Astrocyte (in vitro differentiated cells and primary cell): ENCODE measurements at regions not wholly inside any gene's neighbourhood (a gene's known extent, or its start where the extent isn't known, plus 50 kb on each side); places are given as distances from the start of the nearest gene placed in this dataset.

ENCODE experiments used
- DNase-seq: peaks from one replicate; pipeline ENCODE4 v3.0.0-alpha.2; 2010; ENCODE audit warnings: low read depth
- FAIRE-seq: peaks from 2 replicates; lab custom pipeline; 2011; peaks lifted over from hg19 to GRCh38; lab: Jason Lieb, UNC
- H2AFZ ChIP-seq: 2 replicates; pipeline ENCODE4 v1.6.0; 2012; ENCODE audit warnings: low read depth, low read length, inconsistent platforms
- H3K27ac ChIP-seq: 2 replicates; pipeline ENCODE4 v1.5.1; 2011; ENCODE audit warnings: low read depth, low read length, inconsistent platforms
- H3K27me3 ChIP-seq: 2 replicates; pipeline ENCODE4 v1.6.0; 2011; ENCODE audit warnings: low read length, inconsistent platforms; ENCODE audit not compliant: insufficient read depth
- H3K36me3 ChIP-seq: 2 replicates; pipeline ENCODE4 v1.5.1; 2011; ENCODE audit warnings: low read length, inconsistent platforms; ENCODE audit not compliant: insufficient read depth
- H3K4me1 ChIP-seq: 2 replicates; pipeline ENCODE4 v1.5.1; 2011; ENCODE audit warnings: low read length, inconsistent platforms; ENCODE audit not compliant: insufficient read depth
- H3K4me2 ChIP-seq: 2 replicates; pipeline ENCODE4 v1.6.0; 2012; ENCODE audit warnings: low read length, inconsistent platforms
- H3K4me3 ChIP-seq: 2 replicates; pipeline ENCODE4 v1.5.1; 2011; ENCODE audit warnings: low read depth, mild to moderate bottlenecking, low read length, inconsistent platforms; ENCODE audit not compliant: insufficient read depth
- H3K79me2 ChIP-seq: 2 replicates; pipeline ENCODE4 v1.6.0; 2012; ENCODE audit warnings: mild to moderate bottlenecking, low read length, inconsistent platforms; ENCODE audit not compliant: insufficient read depth
- H3K9ac ChIP-seq: 2 replicates; pipeline ENCODE4 v1.6.0; 2012; ENCODE audit warnings: mild to moderate bottlenecking, low read length, inconsistent platforms
- H3K9me3 ChIP-seq: 2 replicates; pipeline ENCODE4 v1.5.1; 2012; ENCODE audit warnings: low read depth, mild to moderate bottlenecking, low read length, inconsistent platforms; ENCODE audit not compliant: insufficient read depth
- H4K20me1 ChIP-seq: 2 replicates; pipeline ENCODE4 v1.6.0; 2012; ENCODE audit warnings: low read length, inconsistent platforms; ENCODE audit not compliant: insufficient read depth
- H3K27ac Mint-ChIP-seq: one replicate; pipeline ENCODE4 v1.8.0; 2021; ENCODE audit warnings: mild to moderate bottlenecking, mixed read lengths; ENCODE audit not compliant: unreplicated experiment
- H3K27me3 Mint-ChIP-seq: one replicate; pipeline ENCODE4 v1.8.0; 2021; ENCODE audit warnings: low read depth, mixed read lengths; ENCODE audit not compliant: unreplicated experiment
- H3K36me3 Mint-ChIP-seq: one replicate; pipeline ENCODE4 v1.8.0; 2021; ENCODE audit warnings: low read depth, mixed read lengths; ENCODE audit not compliant: unreplicated experiment
- H3K4me1 Mint-ChIP-seq: one replicate; pipeline ENCODE4 v1.8.0; 2021; ENCODE audit warnings: low read depth, mixed read lengths; ENCODE audit not compliant: unreplicated experiment
- H3K4me3 Mint-ChIP-seq: one replicate; pipeline ENCODE4 v1.8.0; 2021; ENCODE audit warnings: mild to moderate bottlenecking, moderate library complexity, mixed read lengths; ENCODE audit not compliant: unreplicated experiment
- H3K9me3 Mint-ChIP-seq: one replicate; pipeline ENCODE4 v1.8.0; 2021; ENCODE audit warnings: mild to moderate bottlenecking, mixed read lengths; ENCODE audit not compliant: unreplicated experiment
- EZH2 ChIP-seq: IDR thresholded peaks from 2 replicates; pipeline ENCODE4 v1.6.1; 2012; ENCODE audit warnings: mild to moderate bottlenecking, low read length, inconsistent platforms; ENCODE audit not compliant: insufficient read depth
- TF ChIP-seq, protein P1 (sequence below): IDR thresholded peaks from 2 replicates; pipeline ENCODE4 v1.5.1; 2011; ENCODE audit warnings: low read depth, mild to moderate bottlenecking, inconsistent platforms, low read length, moderate library complexity; ENCODE audit not compliant: insufficient read depth

DNA sequence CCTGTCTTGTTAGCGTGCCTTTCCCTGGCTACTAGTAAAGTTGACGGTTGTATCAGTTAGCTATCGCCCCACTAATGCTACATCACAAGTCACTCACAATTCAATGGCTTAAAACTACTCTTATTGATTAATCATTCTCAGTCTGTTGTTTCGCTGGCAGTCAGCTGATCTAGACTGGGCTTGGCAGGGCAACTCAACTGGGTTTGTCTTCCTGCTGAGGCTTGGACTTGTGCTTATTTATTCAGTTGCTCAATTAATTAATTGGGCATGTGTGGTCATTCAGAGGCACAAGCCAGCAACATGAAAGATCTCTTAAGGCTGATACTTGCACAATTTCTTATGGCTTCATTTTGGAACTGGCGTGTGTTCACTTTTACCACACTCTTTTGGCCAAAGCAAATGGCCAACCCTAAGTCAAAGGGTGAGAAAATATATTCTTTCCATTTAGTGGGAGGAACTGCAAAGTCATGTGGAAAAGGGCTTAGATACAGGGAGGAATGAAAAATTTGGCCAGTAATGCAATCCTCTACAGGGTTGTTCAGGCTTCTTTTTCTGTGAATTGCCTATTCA lies 333.5 kb downstream of the GPR37 start:
- FAIRE-seq (no peak), DNase-seq (no peak)
- H3K79me2 ChIP-seq = no peaks in the 10 kb centered on the region
- H3K27ac ChIP-seq = no peak overlapping the region
- H4K20me1 ChIP-seq = no peaks in the 10 kb centered on the region
- H2AFZ ChIP-seq = no peak overlapping the region
- H3K4me1 Mint-ChIP-seq = no peaks in the 10 kb centered on the region
- no peak overlapping the region for H3K27ac Mint-ChIP-seq
- H3K9me3 ChIP-seq = no peaks in the 10 kb centered on the region
- H3K4me3 Mint-ChIP-seq = no peak overlapping the region
- H3K4me3 ChIP-seq = no peak overlapping the region
- no peaks in the 10 kb centered on the region for H3K4me1 ChIP-seq
- no peaks in the 10 kb centered on the region for H3K9me3 Mint-ChIP-seq
- no peaks in the 10 kb centered on the region for H3K27me3 ChIP-seq
- no peaks in the 10 kb centered on the region for H3K27me3 Mint-ChIP-seq
- H3K36me3 Mint-ChIP-seq = no peaks in the 10 kb centered on the region
- no peak overlapping the region for H3K9ac ChIP-seq
- H3K4me2 ChIP-seq = no peak overlapping the region
- no peaks in the 10 kb centered on the region for H3K36me3 ChIP-seq
- no peak for TF ChIP-seq EZH2
- TF ChIP-seq, protein P1, sequence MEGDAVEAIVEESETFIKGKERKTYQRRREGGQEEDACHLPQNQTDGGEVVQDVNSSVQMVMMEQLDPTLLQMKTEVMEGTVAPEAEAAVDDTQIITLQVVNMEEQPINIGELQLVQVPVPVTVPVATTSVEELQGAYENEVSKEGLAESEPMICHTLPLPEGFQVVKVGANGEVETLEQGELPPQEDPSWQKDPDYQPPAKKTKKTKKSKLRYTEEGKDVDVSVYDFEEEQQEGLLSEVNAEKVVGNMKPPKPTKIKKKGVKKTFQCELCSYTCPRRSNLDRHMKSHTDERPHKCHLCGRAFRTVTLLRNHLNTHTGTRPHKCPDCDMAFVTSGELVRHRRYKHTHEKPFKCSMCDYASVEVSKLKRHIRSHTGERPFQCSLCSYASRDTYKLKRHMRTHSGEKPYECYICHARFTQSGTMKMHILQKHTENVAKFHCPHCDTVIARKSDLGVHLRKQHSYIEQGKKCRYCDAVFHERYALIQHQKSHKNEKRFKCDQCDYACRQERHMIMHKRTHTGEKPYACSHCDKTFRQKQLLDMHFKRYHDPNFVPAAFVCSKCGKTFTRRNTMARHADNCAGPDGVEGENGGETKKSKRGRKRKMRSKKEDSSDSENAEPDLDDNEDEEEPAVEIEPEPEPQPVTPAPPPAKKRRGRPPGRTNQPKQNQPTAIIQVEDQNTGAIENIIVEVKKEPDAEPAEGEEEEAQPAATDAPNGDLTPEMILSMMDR = no peak

DNA sequence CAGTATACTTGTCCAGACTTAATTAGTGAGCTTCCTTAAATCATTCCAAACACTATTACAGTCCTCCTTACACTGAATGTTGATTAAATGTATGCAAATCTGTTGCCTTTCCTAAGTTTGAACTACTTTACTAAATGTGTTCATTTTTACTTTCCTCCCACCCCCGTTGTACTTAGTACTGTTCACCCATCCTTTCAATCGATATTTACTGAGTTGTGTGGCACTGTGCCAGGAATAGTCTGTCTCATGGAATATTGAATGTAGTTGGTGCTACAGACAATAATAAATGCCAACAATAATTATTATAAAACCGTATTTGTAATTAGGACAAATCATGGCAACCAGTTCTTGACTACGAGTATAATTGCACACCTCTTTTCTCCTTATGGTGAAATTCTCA lies 335.7 kb downstream of the GPR37 start:
- Histone ChIP-seq H3K27me3 (no peaks in the 10 kb centered on the region), H3K9ac (no peak overlapping the region), H3K36me3 (no peaks in the 10 kb centered on the region), H3K27ac (no peak overlapping the region), H2AFZ (no peak overlapping the region), H3K4me2 (no peak overlapping the region), H4K20me1 (no peaks in the 10 kb centered on the region), H3K9me3 (no peaks in the 10 kb centered on the region), H3K4me3 (no peak overlapping the region), H3K4me1 (no peaks in the 10 kb centered on the region), H3K79me2 (no peaks in the 10 kb centered on the region)
- Mint-ChIP-seq H3K27ac (no peak overlapping the region), H3K9me3 (no peaks in the 10 kb centered on the region), H3K4me3 (no peak overlapping the region), H3K36me3 (no peaks in the 10 kb centered on the region), H3K27me3 (no peaks in the 10 kb centered on the region), H3K4me1 (no peaks in the 10 kb centered on the region)
- DNase-seq = no peak
- no peak for FAIRE-seq
- TF ChIP-seq EZH2 = no peak
- TF ChIP-seq, protein P1 = no peak

DNA sequence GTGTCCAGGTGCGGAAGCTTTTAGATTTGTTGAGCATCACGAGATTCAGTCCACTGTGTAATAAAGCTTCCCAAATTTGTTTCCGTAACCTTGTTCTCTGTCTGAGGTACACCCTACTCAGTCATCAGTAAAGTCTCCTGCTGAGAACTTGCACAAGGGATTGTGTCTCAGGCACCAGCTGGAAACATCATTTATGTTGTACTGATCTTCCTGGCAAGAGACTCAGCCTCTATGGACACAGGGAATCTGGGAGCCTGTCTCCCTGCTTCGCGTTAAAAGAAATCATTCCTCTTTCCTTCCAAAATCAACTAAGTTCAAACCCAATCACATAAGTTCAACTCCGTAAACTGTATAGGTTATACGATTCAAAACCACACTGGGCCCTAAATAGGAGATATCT lies 336.8 kb downstream of the GPR37 start:
- H3K9me3 Mint-ChIP-seq = no peaks in the 10 kb centered on the region

More for the DNA sequence above, 336.8 kb downstream of the GPR37 start:
- Histone ChIP-seq H3K4me1 (no peaks in the 10 kb centered on the region), H3K4me3 (no peak overlapping the region), H3K79me2 (no peaks in the 10 kb centered on the region), H3K9me3 (no peaks in the 10 kb centered on the region), H3K27me3 (no peaks in the 10 kb centered on the region), H3K4me2 (no peak overlapping the region), H3K27ac (no peak overlapping the region), H4K20me1 (no peaks in the 10 kb centered on the region), H2AFZ (no peak overlapping the region), H3K36me3 (no peaks in the 10 kb centered on the region), H3K9ac (no peak overlapping the region)
- H3K4me1 Mint-ChIP-seq = no peaks in the 10 kb centered on the region
- no peaks in the 10 kb centered on the region for H3K27me3 Mint-ChIP-seq
- TF ChIP-seq, protein P1 = no peak
- TF ChIP-seq EZH2 = no peak
- no peak overlapping the region for H3K27ac Mint-ChIP-seq
- no peak for DNase-seq
- H3K4me3 Mint-ChIP-seq = no peak overlapping the region
- FAIRE-seq = no peak
- H3K36me3 Mint-ChIP-seq = no peaks in the 10 kb centered on the region
